NCI-H82 treated with DMSO at 0.1 percent for 48 hours (cell line): ENCODE measurements at regions not wholly inside any gene's neighbourhood (a gene's known extent, or its start where the extent isn't known, plus 50 kb on each side); places are given as distances from the start of the nearest gene placed in this dataset.
"Not testable (repeated sequence)": the region's sequence is repeated elsewhere in the genome, so short reads cannot be mapped to it uniquely, and the experiment has no call there.

Experiments
- DNase-seq: peaks from one replicate; lab custom pipeline; 2025; ENCODE audit not compliant: unreplicated experiment; lab: John Stamatoyannopoulos, UW

DNA sequence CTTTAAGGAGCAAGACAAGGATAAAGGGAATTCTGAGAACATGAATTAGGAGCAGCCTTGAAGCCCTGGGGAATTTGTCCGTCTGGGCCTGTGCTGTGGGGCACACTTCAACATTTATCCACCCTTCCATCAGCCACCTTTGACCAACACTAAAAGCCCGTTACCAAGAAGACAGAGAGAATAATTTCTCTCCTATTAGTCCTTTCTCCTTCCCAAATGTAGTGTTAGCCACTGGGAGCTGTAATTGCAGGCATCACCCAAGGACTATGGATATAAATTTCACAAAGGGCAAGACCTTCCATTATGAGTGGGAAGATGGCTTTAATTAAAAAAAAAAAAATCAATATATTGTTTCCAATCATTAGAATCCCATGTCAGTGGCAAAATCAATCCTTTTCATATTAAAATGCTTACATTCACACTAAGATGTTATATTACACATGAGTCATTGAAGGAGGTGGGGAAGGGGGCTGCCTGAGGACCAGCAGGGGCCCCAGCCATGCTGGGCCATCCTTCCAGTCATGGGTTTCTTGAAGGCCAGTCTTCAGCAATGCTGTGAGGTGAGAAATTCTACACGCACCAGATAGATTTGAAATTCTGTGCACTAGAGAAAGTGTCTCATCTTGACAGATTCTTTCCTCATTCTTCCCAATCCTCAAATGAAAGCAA is 292.5 kb upstream of the NRP1 start:
- DNase-seq = no peak

GRCh38 chr10:33623669-33624068 is 289.2 kb upstream of the NRP1 start:
- DNase-seq = no peak

- DNase-seq = no peak
Observed at GRCh38 chr10:33621101-33621500, 286.6 kb upstream of the NRP1 start.

DNA sequence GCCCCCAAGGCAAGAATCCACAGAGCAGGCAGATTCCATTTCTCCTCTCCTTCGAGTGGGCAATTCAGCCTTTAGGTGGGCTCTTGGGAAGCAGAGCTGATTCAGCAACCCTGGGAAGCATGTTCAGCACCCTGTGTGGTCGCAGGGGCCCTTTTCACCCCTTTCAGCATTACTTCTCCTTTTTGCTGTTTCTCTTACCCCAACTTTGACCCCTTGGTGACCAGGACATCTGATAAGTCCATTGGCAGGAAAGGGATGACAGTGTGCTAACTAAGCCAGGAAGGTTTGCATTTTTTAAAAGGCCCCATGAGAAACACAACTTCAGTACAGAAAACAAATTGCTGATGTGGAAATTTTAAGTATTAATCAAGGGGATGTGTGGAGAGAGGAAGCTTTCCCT is 283.7 kb upstream of the NRP1 start:
- no peak for DNase-seq

DNA sequence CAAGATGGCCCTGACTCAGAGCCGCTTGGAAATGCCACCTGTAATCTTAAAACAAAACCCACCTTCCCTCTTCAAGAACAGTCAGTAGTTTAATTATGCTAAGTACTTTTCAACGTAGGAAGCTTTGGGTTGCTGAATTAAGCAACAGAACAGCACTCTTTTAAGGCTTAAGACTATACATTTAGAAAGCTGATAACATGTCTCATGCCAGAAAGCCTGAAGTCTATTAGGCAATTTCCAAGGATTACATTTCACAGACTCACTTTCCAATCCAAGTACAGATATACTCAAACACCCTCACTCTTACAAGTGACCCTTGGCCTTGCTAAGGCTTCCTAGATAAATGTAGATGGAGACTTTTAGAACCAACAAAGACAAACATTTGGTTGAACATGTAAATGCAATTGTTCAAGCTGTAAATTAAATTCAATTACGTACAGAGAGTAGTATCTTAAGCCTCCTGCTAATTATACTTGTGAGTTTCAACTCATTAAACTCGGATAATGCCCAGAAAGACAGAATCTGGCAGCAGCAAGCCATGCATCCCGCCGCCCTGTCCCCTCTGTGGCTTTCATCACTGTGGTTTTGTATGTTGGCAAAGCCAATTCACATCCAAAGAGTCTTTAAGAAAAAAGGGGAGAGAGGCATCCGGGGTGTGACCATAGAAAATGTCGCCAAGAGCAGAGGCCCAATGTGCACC is 283.1 kb upstream of the NRP1 start:
- DNase-seq = no peak

GRCh38 chr10:33616956-33617355 is 282.5 kb upstream of the NRP1 start:
- no peak for DNase-seq

DNA sequence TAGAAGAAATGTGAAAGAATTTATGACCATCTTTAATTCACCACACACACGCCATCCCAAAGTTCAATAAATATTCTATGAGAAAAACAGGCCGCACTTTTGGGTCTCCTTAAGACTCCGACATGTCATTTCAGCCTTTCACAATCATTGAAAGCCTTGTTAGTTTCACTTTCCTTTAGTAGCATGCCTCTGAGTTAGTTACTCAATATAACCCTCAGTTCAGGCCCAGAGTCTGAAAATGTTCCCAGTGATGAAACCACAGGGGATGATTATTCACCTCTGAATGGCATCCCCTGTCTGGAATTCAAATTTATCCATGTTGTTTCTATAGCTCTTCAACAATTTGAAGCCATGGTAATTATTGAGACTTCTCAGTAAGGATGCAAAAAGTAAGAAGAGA is 278.1 kb upstream of the NRP1 start:
- no peak for DNase-seq

DNA sequence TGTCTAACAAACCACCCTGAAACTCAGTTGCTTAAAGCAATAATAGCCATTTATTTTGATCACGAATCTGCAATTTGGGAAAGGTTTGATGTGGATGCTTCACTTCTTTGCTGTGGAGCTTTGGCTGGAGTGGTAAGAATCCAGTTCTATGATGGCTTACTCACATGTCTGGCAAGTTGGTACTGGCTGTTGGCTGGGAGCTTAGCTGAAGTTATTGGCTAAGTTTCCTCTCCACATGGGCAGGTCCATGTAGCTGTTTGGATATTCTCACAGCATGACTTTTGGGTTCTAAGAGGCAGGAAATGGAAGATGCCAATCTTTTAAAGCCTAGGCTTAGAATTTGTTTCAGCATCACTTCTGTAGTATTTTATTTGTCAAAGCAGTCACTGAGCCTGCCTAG is 277.6 kb upstream of the NRP1 start:
- DNase-seq = no peak

DNA sequence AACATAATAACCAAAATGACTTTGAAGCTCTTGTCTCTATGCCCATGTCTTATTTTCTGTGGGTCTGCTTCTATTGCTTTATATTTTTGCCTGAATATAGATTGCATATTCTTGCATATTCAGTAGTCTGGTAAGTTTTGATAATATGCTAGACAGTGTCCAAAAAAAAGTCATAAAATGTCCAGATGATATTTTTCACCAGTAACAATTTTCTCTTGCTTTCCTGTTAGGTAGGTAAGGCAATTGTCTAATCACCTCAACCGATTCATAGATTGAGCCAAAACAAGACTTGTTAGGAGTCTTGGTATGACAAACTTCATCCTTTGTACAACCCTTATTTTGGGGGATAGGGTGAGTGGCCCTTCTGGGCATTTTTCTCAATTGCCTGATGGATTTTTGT is 277.0 kb upstream of the NRP1 start:
- DNase-seq = no peak

GRCh38 chr10:33609546-33609945 is 275.1 kb upstream of the NRP1 start:
- DNase-seq = no peak

DNA sequence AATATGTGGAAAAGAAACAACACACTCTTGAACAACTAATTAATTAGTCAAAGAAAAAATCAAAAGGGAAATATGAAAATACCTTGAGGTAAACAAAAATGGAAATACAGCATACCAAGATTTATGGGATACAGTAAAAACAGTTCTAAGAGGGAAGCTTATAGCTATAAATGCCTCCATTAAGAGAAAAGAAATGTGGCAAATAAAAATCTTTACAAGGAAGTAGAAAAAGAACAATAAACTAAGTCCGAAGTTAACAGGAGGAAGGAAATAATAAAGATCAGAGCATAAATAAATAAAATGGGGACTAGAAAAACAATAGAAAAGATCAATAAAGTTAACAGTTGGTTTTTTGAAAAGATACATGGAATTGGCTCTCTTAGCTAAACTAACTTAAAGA is 267.8 kb upstream of the NRP1 start:
- no peak for DNase-seq

GRCh38 chr10:33600381-33600780 is 265.9 kb upstream of the NRP1 start:
- DNase-seq = no peak

GRCh38 chr10:33596422-33596821 is 262.0 kb upstream of the NRP1 start:
- DNase-seq = no peak

DNA sequence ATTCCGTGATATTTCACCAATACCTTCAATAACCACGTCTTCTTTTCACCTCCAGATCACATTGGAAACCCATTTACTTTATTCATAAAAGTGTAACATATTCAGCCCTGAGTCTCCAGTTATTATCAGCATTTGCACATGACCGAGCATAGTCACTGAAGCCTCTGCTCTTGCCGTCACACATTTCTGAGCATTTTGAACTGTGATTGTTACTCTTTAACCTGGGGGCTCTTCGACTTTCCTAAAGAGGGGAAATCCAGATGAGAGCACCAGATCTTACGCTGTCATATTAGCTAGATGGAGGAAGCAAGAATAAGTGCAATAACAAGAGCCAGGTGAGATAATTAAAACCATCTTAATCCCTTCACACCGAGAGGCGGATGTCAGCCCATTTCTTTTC is 260.0 kb upstream of the NRP1 start:
- DNase-seq = no peak

DNA sequence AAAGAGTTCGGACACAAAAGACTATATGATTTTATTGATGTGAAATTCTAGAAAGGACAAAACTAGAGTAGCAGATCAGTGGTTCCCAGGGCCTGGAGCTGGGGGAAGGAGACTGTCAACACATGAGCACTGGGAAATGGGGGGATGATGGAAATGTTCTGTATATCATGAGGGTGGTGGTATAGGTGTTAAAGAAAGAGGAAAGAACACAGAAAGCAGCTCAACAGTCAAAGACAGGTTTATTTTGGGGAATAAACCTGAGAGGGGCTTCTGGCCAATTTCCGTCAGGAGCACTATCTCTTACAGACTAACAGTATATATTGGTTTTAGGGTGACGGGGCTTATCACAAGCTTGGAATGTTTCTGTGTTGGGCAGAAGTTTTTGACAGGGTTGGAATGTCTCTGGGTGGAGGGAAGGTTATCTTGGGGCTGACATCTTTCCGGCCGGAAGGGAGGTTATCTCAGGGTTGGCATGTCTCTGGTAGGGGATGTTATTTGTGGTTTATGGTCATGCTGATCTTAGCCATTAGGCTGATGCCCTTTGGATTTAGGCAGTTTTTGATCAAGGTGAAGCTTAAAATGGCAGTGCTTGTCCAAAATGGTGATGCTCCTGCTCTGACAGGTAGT is 254.6 kb upstream of the NRP1 start:
- DNase-seq = no peak

GRCh38 chr10:33584596-33584995 is 250.1 kb upstream of the NRP1 start:
- DNase-seq = not testable (repeated sequence)

GRCh38 chr10:33579996-33580395 is 245.5 kb upstream of the NRP1 start:
- no peak for DNase-seq

GRCh38 chr10:33573606-33574005 is 239.1 kb upstream of the NRP1 start:
- no peak for DNase-seq

DNA sequence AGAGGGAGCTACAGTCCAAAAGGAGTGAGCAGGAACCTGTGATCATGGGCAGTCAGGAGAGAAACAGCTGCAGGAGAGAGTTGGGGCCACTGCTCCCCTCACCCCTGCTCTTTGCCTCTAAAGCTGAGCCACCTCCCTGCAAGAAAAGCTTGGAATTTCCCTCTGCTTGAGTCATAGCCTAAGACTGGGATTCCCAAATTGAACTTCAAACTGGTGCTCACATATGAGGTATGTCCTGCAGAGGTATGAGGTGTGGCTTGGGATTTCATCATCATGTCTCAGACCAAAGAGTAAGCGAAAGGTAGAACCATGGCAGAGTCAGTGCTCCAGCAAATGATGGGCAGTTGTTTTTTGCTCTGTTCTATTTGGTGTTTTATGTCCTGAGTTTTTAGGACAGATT is 237.1 kb upstream of the NRP1 start:
- no peak for DNase-seq

DNA sequence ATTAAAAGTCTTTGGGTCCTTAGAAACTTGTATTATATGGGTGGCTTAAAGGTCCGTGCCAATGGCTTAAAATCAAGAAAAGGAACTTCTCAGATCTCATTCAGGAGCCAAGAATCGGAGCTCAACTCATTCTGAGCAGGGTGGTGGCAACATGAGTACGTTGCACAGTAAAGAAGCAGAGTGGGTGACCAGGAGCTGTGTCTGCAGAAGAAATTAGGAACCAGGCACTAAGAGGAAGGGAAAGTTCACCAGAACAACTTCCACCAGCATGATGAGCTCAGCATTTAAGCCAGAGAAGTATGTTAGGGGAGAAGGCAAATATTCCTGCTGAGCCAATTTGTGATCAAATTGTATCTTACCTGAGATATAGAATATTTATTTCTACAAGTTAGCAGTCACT is 236.0 kb upstream of the NRP1 start:
- DNase-seq = no peak

DNA sequence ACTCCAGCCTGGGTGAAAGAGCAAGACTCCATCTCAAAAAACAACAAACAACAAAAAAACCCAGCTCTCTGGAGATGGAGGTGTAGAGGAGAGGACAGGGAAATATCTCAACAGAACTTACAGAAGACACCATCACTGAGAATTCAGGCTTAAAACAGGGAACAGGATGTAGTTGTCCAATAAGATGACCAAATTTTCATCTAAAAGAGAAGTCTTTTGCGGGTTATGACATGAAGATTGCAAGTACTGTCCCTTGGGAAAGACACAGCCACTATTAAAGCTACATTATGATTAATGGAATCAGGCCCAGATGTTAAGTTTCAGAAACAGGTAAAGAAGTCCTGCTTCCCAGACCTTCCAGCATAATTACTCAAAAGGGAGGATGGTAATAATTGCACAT is 235.2 kb upstream of the NRP1 start:
- DNase-seq = no peak

DNA sequence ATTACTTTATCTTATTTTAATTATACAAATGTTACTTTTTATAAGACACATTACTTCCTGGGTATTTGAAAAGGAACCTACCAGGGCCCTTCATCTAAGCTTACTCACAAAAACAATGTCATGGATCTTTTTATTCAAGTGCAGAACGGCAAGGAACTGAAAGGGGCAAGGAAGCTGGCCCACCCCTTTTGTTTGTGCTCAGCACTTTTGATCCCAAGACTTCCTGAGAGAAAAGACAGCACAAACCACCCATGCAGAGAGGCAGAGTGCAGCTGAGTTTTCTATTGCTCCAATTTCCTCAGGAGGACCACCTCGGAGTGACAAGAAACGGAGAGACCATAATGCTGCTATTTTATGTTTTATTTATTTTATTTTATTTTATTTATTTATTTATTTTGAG is 232.0 kb upstream of the NRP1 start:
- DNase-seq = no peak

DNA sequence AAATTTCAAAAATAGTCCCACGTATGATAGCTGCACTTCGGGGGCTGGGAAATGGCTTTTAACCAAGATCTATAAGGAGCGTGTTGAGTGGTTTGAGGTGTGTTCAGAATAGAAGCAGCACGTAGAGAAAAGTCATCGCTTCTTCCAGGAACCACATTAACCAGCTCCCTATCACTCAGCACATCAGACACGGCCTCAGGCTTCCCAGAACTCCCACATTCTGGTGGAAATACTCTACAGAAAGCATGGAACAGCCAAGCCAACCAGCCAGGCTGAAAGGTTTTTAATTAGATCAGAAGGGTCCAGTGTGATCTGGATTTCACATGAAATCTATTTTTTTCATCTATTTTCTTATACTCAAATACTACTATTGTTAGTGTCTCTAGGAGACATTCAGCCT is 231.5 kb upstream of the NRP1 start:
- no peak for DNase-seq
